GM23248 (cell line): ENCODE measurements at regions not wholly inside any gene's neighbourhood (a gene's known extent, or its start where the extent isn't known, plus 50 kb on each side); places are given as distances from the start of the nearest gene placed in this dataset.

Source experiments
- EZH2 ChIP-seq: fragments of 200-600 bp; sonication (generic); IDR thresholded peaks from 2 replicates; pipeline ENCODE4 v1.6.1; 2018; ENCODE audit warnings: antibody characterized with exemption, mild to moderate bottlenecking; ENCODE audit not compliant: insufficient read depth, poor library complexity, severe bottlenecking
- EZH2phosphoT487 ChIP-seq: fragments of 200-600 bp; sonication (generic); IDR thresholded peaks from 2 replicates; pipeline ENCODE4 v1.6.1; 2018; ENCODE audit warnings: antibody characterized with exemption, moderate library complexity, mild to moderate bottlenecking, low read depth; ENCODE audit not compliant: insufficient read depth

DNA sequence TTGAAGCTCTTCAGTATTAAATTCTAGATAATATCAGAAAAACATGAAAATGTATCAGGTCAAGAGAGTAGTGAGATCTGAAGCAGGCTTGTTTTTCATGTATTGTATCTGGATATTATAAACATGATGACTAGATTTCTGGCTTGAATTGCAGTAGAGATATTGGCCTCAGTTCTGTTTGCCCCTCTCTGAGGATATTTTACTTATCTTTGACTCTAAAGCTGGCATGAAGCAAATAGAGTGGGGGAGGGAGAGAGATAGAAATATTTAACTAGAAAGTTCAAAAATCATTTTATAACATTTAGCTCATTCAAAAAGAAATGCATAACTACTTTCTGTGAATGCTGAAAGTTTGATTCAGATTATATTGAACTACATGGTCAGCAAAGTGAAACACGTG is 929.7 kb upstream of the KCND2 start:
- TF ChIP-seq EZH2phosphoT487 (no peak), EZH2 (no peak)
